HG03432 (cell line): ENCODE measurements at regions not wholly inside any gene's neighbourhood (a gene's known extent, or its start where the extent isn't known, plus 50 kb on each side); places are given as distances from the start of the nearest gene placed in this dataset.

ENCODE experiments used
- ATAC-seq: cut with Tn5 transposase; IDR thresholded peaks from one replicate; pipeline ENCODE4 v1.9.1; 2021; ENCODE audit warnings: mild to moderate bottlenecking, moderate library complexity; ENCODE audit not compliant: unreplicated experiment

- no peak for ATAC-seq
Observed at GRCh38 chr16:8519179-8519578, 71.1 kb downstream of the TMEM114 start.

- no peak for ATAC-seq
Observed at GRCh38 chr16:8517280-8517679, 73.0 kb downstream of the TMEM114 start.

DNA sequence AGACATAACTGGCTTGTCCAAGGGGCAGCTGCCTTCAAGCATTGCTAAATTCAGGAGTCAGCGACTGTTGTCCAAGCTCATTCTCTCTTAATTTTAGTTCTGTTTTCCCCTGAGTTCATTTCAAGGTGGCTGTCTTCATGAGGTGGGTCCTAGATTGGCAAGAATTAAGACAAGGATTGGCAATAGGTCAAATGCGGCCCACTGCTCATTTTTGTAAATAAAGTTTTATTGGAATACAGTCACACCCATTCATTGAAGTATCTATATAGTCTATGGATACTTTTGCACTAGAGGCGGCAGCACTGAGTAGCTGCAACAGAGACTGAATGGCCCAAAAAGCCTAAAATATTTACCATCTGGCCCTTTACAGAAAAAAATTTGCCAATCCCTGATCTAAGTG, 73.8 kb downstream of the TMEM114 start:
- no peak for ATAC-seq

DNA sequence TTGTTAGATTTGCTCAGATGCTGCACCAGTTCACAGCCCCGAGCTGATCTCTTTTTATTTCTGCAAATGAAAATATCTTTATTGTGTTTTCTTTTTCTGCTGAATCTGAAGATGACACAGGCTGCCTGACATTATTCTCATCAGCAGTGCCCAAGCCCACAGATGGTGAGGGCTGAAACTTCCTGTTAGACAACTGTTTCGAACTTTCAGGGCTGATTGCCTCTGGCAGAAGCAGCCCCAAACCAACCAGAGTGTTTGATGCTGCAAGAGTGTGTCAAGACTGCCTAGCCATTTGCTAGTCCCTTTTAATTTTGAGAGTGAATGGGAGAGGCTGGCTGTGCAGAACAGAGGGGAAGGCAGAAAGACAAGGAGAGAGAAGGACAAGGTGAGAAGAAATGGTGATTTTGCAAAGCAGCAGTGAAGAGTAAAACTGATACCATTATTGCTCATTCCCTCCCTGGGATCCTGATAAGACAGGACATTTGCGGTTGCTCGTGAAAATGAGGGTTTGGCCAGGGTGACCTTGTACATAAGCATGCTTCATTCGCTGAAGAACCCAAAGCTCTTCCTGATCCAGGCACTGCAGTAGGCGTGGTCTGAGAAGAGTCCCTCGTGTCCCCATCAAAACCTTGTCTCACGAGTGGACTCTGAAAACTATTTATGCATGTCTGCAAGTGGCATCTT, 77.2 kb downstream of the TMEM114 start:
- peak; percentile 79 for ATAC-seq

DNA sequence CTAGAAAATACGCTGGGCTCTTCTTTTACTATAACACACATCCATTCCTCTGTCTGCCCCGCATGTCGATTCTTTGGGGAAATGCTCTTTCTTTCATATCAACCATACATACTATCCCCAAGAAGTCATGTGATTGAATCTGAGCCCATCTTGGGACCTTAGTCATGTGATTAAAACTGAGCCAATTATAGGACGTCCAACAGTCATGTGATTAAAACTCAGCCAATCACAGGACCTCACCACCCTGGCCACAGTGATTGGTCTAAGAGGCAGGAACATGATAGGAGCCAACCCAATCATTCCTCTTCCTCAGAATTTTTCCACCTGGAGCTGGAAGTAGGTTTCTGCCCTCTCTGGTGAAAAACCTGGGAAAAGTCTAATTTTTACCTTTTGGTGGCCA, 78.8 kb downstream of the TMEM114 start:
- ATAC-seq: no peak

DNA sequence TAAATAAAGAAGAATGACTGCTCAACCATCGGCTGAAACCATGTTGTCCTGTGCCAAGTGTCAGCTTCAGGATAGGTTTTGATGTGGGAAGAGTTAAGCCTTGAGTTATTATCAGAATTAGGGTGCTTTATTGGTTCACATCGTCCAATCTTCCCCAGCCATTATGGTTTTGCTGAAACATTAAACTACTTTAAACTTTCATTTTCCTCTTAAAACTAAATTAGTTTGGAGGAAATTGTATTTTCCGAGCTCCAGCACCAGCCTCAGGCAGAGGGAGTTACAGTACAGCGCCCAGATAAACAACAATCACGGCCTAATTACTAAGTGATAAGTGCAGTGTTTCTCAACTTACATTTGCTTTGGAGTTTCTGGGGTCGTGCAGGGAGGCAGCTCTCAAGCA, 80.2 kb downstream of the TMEM114 start:
- no peak for ATAC-seq

DNA sequence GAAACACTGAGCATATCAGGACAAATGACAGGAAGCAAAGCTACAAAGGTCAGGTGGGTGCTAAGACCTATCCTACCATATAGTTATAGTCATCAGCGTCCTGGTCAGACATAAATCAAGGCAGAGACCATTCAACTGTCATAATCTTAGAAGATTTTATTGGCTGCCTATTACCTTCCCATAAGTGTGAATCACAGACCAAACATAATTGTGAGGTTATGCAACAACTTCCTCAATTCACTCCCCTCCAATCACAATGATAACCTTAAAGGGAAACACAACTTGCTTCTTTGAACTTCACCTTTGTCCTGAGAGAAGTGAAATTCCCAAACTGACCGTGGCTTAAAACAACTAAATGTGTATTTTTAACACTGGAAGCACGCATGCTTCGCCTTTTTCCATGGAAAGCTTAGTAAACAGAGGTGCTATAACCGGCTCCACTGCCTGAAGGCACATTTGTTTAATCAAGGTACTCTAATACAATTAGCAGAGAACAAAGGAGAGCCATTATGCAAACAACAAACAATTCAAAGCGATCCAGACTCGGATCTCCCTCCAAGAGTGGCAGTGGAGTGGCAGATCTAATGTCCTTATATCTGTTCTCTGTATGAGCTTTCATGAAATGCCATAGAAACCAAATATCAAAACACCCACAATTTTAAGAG, 84.9 kb downstream of the TMEM114 start:
- ATAC-seq: no peak

DNA sequence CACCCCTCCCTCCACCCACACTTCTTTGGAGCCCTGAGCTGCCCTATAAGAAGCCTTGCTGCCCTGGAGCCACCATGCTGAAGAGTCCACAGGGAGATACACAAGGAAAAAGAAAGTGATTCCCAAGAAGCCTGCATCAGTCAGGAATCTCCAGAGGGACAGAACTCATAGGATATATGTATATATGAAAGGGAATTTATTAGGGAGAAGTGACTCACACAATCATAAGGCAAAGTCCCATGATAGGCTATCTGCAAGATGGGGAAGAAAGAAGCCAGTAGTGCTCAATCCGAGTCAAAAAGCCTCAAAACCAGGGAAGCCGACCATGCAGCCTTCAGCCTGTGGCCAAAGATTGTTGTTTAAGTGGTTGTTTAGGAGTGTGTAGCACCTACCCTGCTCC, 87.9 kb downstream of the TMEM114 start:
- no peak for ATAC-seq

GRCh38 chr16:8500351-8500750, 90.0 kb downstream of the TMEM114 start:
- ATAC-seq: no peak

GRCh38 chr16:8496364-8496763, 93.9 kb downstream of the TMEM114 start:
- ATAC-seq: no peak

GRCh38 chr16:8493972-8494371, 96.3 kb downstream of the TMEM114 start:
- ATAC-seq: no peak

DNA sequence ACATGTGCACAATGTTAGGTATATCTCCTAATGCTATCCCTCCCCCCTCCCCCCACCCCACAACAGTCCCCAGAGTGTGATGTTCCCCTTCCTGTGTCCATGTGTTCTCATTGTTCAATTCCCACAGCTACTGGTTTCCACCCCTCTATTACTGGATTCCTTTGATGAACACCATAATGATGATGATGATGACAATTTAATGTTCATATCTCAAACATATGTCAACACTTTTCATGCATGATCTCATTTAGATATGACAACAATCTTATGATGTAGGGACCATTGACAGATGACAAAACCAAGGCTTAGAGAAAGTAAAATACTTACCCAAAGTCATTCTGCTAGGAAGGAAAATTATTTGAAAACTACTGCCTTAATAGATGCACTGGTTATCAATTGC, 97.6 kb downstream of the TMEM114 start:
- ATAC-seq: no peak

DNA sequence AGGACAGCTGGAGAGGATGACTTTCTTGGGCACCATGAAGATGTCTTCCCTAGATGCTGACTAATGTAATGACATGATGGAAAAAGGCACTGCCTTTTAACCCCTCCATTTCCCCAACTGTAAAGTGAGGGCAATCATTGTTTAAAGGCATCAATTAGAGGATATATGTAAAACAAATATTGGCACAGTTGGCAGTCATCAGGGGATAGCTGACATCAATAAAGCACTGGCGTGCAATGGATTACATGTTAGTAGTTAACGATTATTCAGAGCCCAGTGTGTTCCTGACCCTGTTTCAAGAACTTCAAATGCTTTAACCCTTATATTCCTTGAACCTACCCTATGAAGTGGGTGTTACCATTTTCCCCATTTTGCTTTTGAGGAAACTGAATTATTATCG, 100.7 kb downstream of the TMEM114 start:
- ATAC-seq: no peak

GRCh38 chr16:8486985-8487384, 103.3 kb downstream of the TMEM114 start:
- no peak for ATAC-seq

DNA sequence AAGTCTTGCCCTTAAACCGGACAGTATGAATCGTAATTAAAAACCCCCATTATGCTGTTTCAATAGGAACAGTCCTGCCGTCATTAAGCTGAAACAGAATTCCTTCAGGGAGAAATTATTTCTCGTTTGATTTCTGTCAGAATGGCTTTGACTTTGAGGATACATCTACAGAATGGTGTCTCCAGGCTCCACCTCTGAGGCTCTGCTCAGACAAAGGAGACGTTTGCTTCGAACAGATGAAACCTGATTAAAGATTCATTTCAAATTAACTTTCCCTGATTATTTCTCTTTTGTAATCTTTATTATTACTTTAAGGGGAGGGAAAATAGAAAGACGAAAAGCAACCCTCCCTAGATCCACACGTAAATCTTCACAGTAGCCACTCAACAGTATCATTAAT, 106.9 kb downstream of the TMEM114 start:
- no peak for ATAC-seq

- ATAC-seq: no peak
Observed at GRCh38 chr16:8481810-8482209, 108.5 kb downstream of the TMEM114 start.

- ATAC-seq: no peak
Observed at GRCh38 chr16:8476824-8477223, 113.5 kb downstream of the TMEM114 start.

DNA sequence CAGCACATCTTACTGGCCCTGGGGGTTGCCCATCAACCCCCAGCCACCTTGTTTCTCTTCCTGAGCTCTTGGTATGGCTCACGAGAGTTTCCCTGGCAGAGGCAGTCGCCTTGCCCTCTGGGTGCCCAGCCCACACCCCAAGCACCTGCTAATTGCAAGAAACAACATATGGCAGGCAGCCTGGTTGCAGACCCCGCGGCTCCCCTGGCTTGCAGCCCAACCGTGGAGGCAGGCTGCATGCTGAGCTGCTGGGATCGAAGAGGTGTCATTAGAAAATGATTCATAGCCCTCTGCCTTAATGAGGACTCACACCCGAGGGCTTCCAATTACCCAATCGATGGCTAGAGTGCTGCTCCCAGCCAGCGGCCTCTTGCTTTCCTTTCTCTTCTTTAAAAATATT, 115.7 kb downstream of the TMEM114 start:
- ATAC-seq: no peak

- no peak for ATAC-seq
Observed at GRCh38 chr16:8469102-8469778, 121.1 kb downstream of the TMEM114 start.

- ATAC-seq: no peak
Observed at GRCh38 chr16:8464979-8465378, 125.3 kb downstream of the TMEM114 start.

GRCh38 chr16:8459085-8459733, 131.1 kb downstream of the TMEM114 start:
- ATAC-seq: no peak
